ENCODE measurements at regions not wholly inside any gene's neighbourhood (a gene's known extent, or its start where the extent isn't known, plus 50 kb on each side); places are given as distances from the start of the nearest gene placed in this dataset.
"Not testable (repeated sequence)": the region's sequence is repeated elsewhere in the genome, so short reads cannot be mapped to it uniquely, and the experiment has no call there.

GRCh38 chr20:56730003-56730402 lies 100.9 kb downstream of the TFAP2C start:
- no peak for DNase-seq

GRCh38 chr20:56730996-56731395 lies 101.9 kb downstream of the TFAP2C start:
- no peak for DNase-seq

- DNase-seq, result no peak
Measured at GRCh38 chr20:56731476-56731875, 102.4 kb downstream of the TFAP2C start.

GRCh38 chr20:56733967-56734366 lies 104.9 kb downstream of the TFAP2C start:
- no peak for DNase-seq

- DNase-seq, result no peak
Measured at GRCh38 chr20:56735084-56735642, 106.1 kb downstream of the TFAP2C start.

GRCh38 chr20:56736285-56736857 lies 107.3 kb downstream of the TFAP2C start:
- no peak for DNase-seq

- not testable (repeated sequence) for DNase-seq
Measured at GRCh38 chr20:56744325-56744821, 115.3 kb downstream of the TFAP2C start.

GRCh38 chr20:56748476-56749377 lies 119.6 kb downstream of the TFAP2C start:
- no peak for DNase-seq

- peak; percentile 24 to 50 for DNase-seq
Measured at GRCh38 chr20:56750430-56750829, 121.3 kb downstream of the TFAP2C start.

GRCh38 chr20:56752274-56752673 lies 123.2 kb downstream of the TFAP2C start:
- no peak for DNase-seq

- no peak for DNase-seq
Measured at GRCh38 chr20:56755201-56755600, 126.1 kb downstream of the TFAP2C start.

- DNase-seq, result not testable (repeated sequence)
Measured at GRCh38 chr20:56756658-56757057, 127.6 kb downstream of the TFAP2C start.

- no peak for DNase-seq
Measured at GRCh38 chr20:56758706-56759105, 129.6 kb downstream of the TFAP2C start.

GRCh38 chr20:56759741-56760278 lies 130.7 kb downstream of the TFAP2C start:
- no peak for DNase-seq

GRCh38 chr20:56760610-56761009 lies 131.5 kb downstream of the TFAP2C start:
- no peak for DNase-seq

- no peak for DNase-seq
Measured at GRCh38 chr20:56761393-56761792, 132.3 kb downstream of the TFAP2C start.

- no peak for DNase-seq
Measured at GRCh38 chr20:56762401-56762800, 133.3 kb downstream of the TFAP2C start.

- DNase-seq, result no peak
Measured at GRCh38 chr20:56762829-56763228, 133.7 kb downstream of the TFAP2C start.

GRCh38 chr20:56764671-56765070 lies 135.6 kb downstream of the TFAP2C start:
- no peak for DNase-seq

GRCh38 chr20:56765172-56766073 lies 136.3 kb downstream of the TFAP2C start:
- DNase-seq, result peak in 1 of 2 experiments; percentile 36

GRCh38 chr20:56766528-56766927 lies 137.4 kb downstream of the TFAP2C start:
- DNase-seq, result no peak

- DNase-seq, result no peak
Measured at GRCh38 chr20:56769921-56770600, 141.0 kb downstream of the TFAP2C start.

All from NCI-H524 (cell line).